Mesenchymal stem cell (in vitro differentiated cells and primary cell): ENCODE measurements at regions not wholly inside any gene's neighbourhood (a gene's known extent, or its start where the extent isn't known, plus 50 kb on each side); places are given as distances from the start of the nearest gene placed in this dataset.
A peak's percentile ranks its signal among the peaks of the same experiment; 100 is the strongest.

ENCODE experiments used
- DNase-seq: peaks from one replicate; pipeline ENCODE4 v3.0.0-alpha.2; 2013
- H2AFZ ChIP-seq: one replicate; pipeline ENCODE4 v1.6.1; 2013; ENCODE audit warnings: low read depth, mild to moderate bottlenecking, control low read depth, inconsistent platforms, low read length, moderate library complexity
- H2AK5ac ChIP-seq: 2 replicates; pipeline ENCODE4 v1.6.1; 2013; ENCODE audit warnings: low read length, moderate library complexity, mild to moderate bottlenecking, inconsistent platforms; ENCODE audit not compliant: severe bottlenecking
- H2BK120ac ChIP-seq: one replicate; pipeline ENCODE4 v1.6.1; 2013; ENCODE audit warnings: low read depth, mild to moderate bottlenecking, inconsistent platforms, low read length, moderate library complexity
- H2BK12ac ChIP-seq, 2 experiments: one replicate each; pipeline ENCODE4 v1.6.1; 2013; ENCODE audit warnings: inconsistent platforms in 2 of 2, low read length in 2 of 2, mild to moderate bottlenecking in 2 of 2, moderate library complexity in 2 of 2, control low read depth in 1 of 2
- H2BK15ac ChIP-seq: one replicate; pipeline ENCODE4 v1.6.1; 2013; ENCODE audit warnings: mild to moderate bottlenecking, low read depth, inconsistent platforms; ENCODE audit not compliant: poor library complexity, severe bottlenecking
- H2BK5ac ChIP-seq: 2 replicates; pipeline ENCODE4 v1.6.1; 2013; ENCODE audit warnings: low read depth, mild to moderate bottlenecking, low read length, control low read depth, inconsistent platforms; ENCODE audit not compliant: poor library complexity, severe bottlenecking
- H3K14ac ChIP-seq, 2 experiments: one replicate each; pipeline ENCODE4 v1.6.1; 2013; ENCODE audit warnings: inconsistent platforms in 2 of 2, low read length in 2 of 2, control low read depth in 1 of 2, mild to moderate bottlenecking in 1 of 2, moderate library complexity in 1 of 2
- H3K18ac ChIP-seq, 2 experiments: one replicate each; pipeline ENCODE4 v1.6.1; 2013; ENCODE audit warnings: inconsistent platforms in 2 of 2, low read length in 2 of 2, control low read depth in 1 of 2, low read depth in 1 of 2, mild to moderate bottlenecking in 1 of 2
- H3K23ac ChIP-seq, 2 experiments: one replicate each; pipeline ENCODE4 v1.6.1; 2013; ENCODE audit warnings: inconsistent platforms in 2 of 2, low read length in 2 of 2, mild to moderate bottlenecking in 2 of 2, moderate library complexity in 2 of 2, control low read depth in 1 of 2
- H3K27ac ChIP-seq: 2 replicates; pipeline ENCODE4 v1.5.1; 2013; ENCODE audit warnings: mild to moderate bottlenecking, moderate library complexity, low read length, control low read depth, inconsistent platforms; ENCODE audit not compliant: poor library complexity, severe bottlenecking
- H3K27me3 ChIP-seq, 2 experiments: 2 replicates each; pipeline versions ENCODE4 v1.6.1 to v1.7.0; 2013; ENCODE audit warnings: low read length in 2 of 2, mild to moderate bottlenecking in 2 of 2, moderate library complexity in 2 of 2, control low read depth in 1 of 2, inconsistent platforms in 1 of 2; ENCODE audit not compliant: control insufficient read depth in 1 of 2, insufficient read depth in 1 of 2
- H3K36me3 ChIP-seq, 2 experiments: 2 replicates each; pipeline versions ENCODE4 v1.6.1 to v1.7.0; 2013; ENCODE audit warnings: low read length in 2 of 2, control low read depth in 1 of 2, inconsistent platforms in 1 of 2, low read depth in 1 of 2, mild to moderate bottlenecking in 1 of 2; ENCODE audit not compliant: insufficient read depth in 2 of 2, control insufficient read depth in 1 of 2
- H3K4ac ChIP-seq, 2 experiments: one replicate each; pipeline ENCODE4 v1.6.1; 2013; ENCODE audit warnings: inconsistent platforms in 2 of 2, low read length in 2 of 2, mild to moderate bottlenecking in 2 of 2, moderate library complexity in 2 of 2, control low read depth in 1 of 2, low read depth in 1 of 2
- H3K4me1 ChIP-seq: 2 replicates; pipeline ENCODE4 v1.6.1; 2013; ENCODE audit warnings: low read depth, low read length, control low read depth; ENCODE audit not compliant: control insufficient read depth, insufficient read depth
- H3K4me2 ChIP-seq: 2 replicates; pipeline ENCODE4 v1.6.1; 2013; ENCODE audit warnings: low read length, mild to moderate bottlenecking, inconsistent platforms; ENCODE audit not compliant: poor library complexity, severe bottlenecking
- H3K4me3 ChIP-seq, 2 experiments: 2 replicates each; pipeline versions ENCODE4 v1.5.1 to v1.7.0; 2013; ENCODE audit warnings: low read length in 2 of 2, mild to moderate bottlenecking in 2 of 2, control low read depth in 1 of 2, low read depth in 1 of 2; ENCODE audit not compliant: insufficient read depth in 1 of 2
- H3K79me1 ChIP-seq: replicated peaks from 2 replicates; pipeline ENCODE4 v1.6.1; 2013; ENCODE audit warnings: mild to moderate bottlenecking, control low read depth, low read length, inconsistent platforms; ENCODE audit not compliant: poor library complexity, severe bottlenecking
- H3K9ac ChIP-seq: 2 replicates; pipeline ENCODE4 v1.7.0; 2013; ENCODE audit warnings: mild to moderate bottlenecking, low read length, moderate library complexity
- H3K9me3 ChIP-seq: 2 replicates; pipeline ENCODE4 v1.7.0; 2013; ENCODE audit warnings: mild to moderate bottlenecking, low read length; ENCODE audit not compliant: control insufficient read depth
- H4K8ac ChIP-seq: one replicate; pipeline ENCODE4 v1.6.1; 2013; ENCODE audit warnings: inconsistent platforms, mild to moderate bottlenecking, low read length, moderate library complexity
- H4K91ac ChIP-seq: one replicate; pipeline ENCODE4 v1.6.1; 2013; ENCODE audit warnings: mild to moderate bottlenecking, low read length, inconsistent platforms
- WGBS: methylation state at CpG from one replicate; pipeline ENCODE4 v1.1.7; 2013; ENCODE audit warnings: mixed read lengths; 5-methylcytosine and 5-hydroxymethylcytosine counted together

- Histone ChIP-seq H3K27me3 (no peaks in the 10 kb centered on the region), H3K14ac (no peak overlapping the region), H3K9me3 (no peaks in the 10 kb centered on the region), H3K4me2 (no peak overlapping the region), H3K36me3 (no peaks in the 10 kb centered on the region), H3K27ac (no peak overlapping the region), H3K4ac (no peak overlapping the region), H2BK120ac (no peak overlapping the region), H2BK5ac (no peak overlapping the region), H3K9ac (no peak overlapping the region), H3K79me1 (no peaks in the 10 kb centered on the region), H2AFZ (no peak overlapping the region), H2AK5ac (no peak overlapping the region), H3K18ac (no peak overlapping the region), H2BK12ac (no peak overlapping the region), H3K4me1 (no peaks in the 10 kb centered on the region), H3K23ac (no peak overlapping the region), H3K4me3 (no peak overlapping the region), H2BK15ac (no peak overlapping the region), H4K8ac (no peak overlapping the region), H4K91ac (no peak overlapping the region)
- 95% methylated on average over 6 of the region's 6 CpGs for WGBS
- DNase-seq = no peak
These were observed 98.2 kb upstream of the PMAIP1 start for GRCh38 chr18:59801576-59801975.

- Histone ChIP-seq H3K14ac (no peak overlapping the region), H3K4me3 (no peak overlapping the region), H3K9me3 (no peaks in the 10 kb centered on the region), H2AFZ (no peak overlapping the region), H3K4ac (no peak overlapping the region), H2AK5ac (no peak overlapping the region), H3K79me1 (no peaks in the 10 kb centered on the region), H3K4me1 (no peaks in the 10 kb centered on the region), H2BK5ac (no peak overlapping the region), H3K23ac (no peak overlapping the region), H2BK120ac (no peak overlapping the region), H3K27me3 (no peaks in the 10 kb centered on the region), H3K4me2 (no peak overlapping the region), H4K8ac (no peak overlapping the region), H3K18ac (no peak overlapping the region), H4K91ac (no peak overlapping the region), H3K27ac (no peak overlapping the region), H2BK15ac (no peak overlapping the region), H3K9ac (no peak overlapping the region), H2BK12ac (no peak overlapping the region), H3K36me3 (no peaks in the 10 kb centered on the region)
- 90% methylated on average over 3 of the region's 4 CpGs for WGBS
- no peak for DNase-seq
These were observed 98.9 kb upstream of the PMAIP1 start for GRCh38 chr18:59800897-59801296.

GRCh38 chr18:59799383-59800015, 100.3 kb upstream of the PMAIP1 start:
- no peak overlapping the region for H2AFZ ChIP-seq
- H2BK120ac ChIP-seq = no peak overlapping the region
- H3K4me3 ChIP-seq = no peak overlapping the region
- H4K91ac ChIP-seq = no peak overlapping the region
- H3K27ac ChIP-seq = no peak overlapping the region
- no peak overlapping the region for H3K4ac ChIP-seq
- no peak overlapping the region for H3K23ac ChIP-seq
- no peak overlapping the region for H2BK15ac ChIP-seq
- no peak overlapping the region for H2BK12ac ChIP-seq
- WGBS = 85% methylated on average over 6 of the region's 6 CpGs
- H3K27me3 ChIP-seq = no peaks in the 10 kb centered on the region
- H3K4me1 ChIP-seq = no peaks in the 10 kb centered on the region
- no peak overlapping the region for H3K18ac ChIP-seq
- no peaks in the 10 kb centered on the region for H3K79me1 ChIP-seq
- no peak overlapping the region for H3K14ac ChIP-seq
- no peak overlapping the region for H2AK5ac ChIP-seq
- H3K4me2 ChIP-seq = no peak overlapping the region
- H3K9ac ChIP-seq = no peak overlapping the region
- H4K8ac ChIP-seq = no peak overlapping the region
- H2BK5ac ChIP-seq = no peak overlapping the region
- DNase-seq = no peak
- no peaks in the 10 kb centered on the region for H3K36me3 ChIP-seq
- no peaks in the 10 kb centered on the region for H3K9me3 ChIP-seq

- WGBS = 96% methylated on average over 4 of the region's 5 CpGs
- no peak overlapping the region for H3K4me2 ChIP-seq
- peak overlapping the region; percentile 49 for H4K8ac ChIP-seq
- no peaks in the 10 kb centered on the region for H3K36me3 ChIP-seq
- H3K14ac ChIP-seq = no peak overlapping the region
- H3K4me3 ChIP-seq = no peak overlapping the region
- H2BK12ac ChIP-seq = no peak overlapping the region
- no peak overlapping the region for H2AFZ ChIP-seq
- H3K27me3 ChIP-seq = no peaks in the 10 kb centered on the region
- no peak overlapping the region for H3K18ac ChIP-seq
- no peak overlapping the region for H2AK5ac ChIP-seq
- H3K9me3 ChIP-seq = no peaks in the 10 kb centered on the region
- no peak overlapping the region for H2BK15ac ChIP-seq
- H3K4me1 ChIP-seq = no peaks in the 10 kb centered on the region
- DNase-seq = no peak
- H3K79me1 ChIP-seq = no peaks in the 10 kb centered on the region
- no peak overlapping the region for H2BK120ac ChIP-seq
- H3K23ac ChIP-seq = no peak overlapping the region
- H3K27ac ChIP-seq = no peak overlapping the region
- no peak overlapping the region for H3K4ac ChIP-seq
- H2BK5ac ChIP-seq = no peak overlapping the region
- H3K9ac ChIP-seq = no peak overlapping the region
- H4K91ac ChIP-seq = no peak overlapping the region
These were observed 98.7 kb upstream of the CCBE1 start for GRCh38 chr18:59795882-59796281.
